ENCODE measurements at regions not wholly inside any gene's neighbourhood (a gene's known extent, or its start where the extent isn't known, plus 50 kb on each side); places are given as distances from the start of the nearest gene placed in this dataset. TPM values are rescaled to one million over a fixed set of nuclear protein-coding genes. Genes with fewer than 3 reads are reported as not detected.

DNA sequence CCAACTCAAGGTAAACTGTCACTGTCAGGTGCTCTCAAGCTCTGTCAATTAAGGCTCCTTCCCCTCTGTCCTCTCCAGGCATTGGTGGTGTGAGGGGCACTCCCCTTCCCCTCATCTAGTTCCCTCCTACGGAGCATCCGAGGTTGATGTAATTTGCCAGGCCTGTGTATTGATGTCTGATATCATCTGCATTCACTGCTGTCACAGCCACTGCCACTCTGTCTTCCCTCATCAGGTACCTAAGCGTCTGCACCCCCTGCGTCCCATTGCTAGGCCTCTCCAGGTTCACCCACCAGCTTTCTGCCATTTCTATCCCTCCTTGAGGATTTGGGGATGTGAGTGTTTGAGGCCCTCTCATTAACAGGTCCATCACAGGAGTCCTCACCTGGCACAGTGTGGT is 50.0 kb upstream of the SYT13 start:
- dilution Hi-C loops (cut with MboI; ENCODE audit: extremely low pct_ligation_motif_present, low sequenced_read_pairs) (no loop called here), intact Hi-C loops (cut with micrococcal nuclease) (no loop called here)
- CTCF ChIA-PET, result interaction anchor here (1.2 to 9.8 kb wide), 3 partner anchors 35 to 436 kb away, joined by 3 to 195 read pairs (median 62); no protein-coding TSS in a partner anchor
- no peaks in the 10 kb centered on the region for H3K9me1 ChIP-seq (replicated peaks; ENCODE audit: control insufficient read depth, extremely low read depth, insufficient read depth, low read length)
- no peaks in the 10 kb centered on the region for H4K20me1 ChIP-seq (replicated peaks; ENCODE audit: control insufficient read depth, extremely low read depth, insufficient read depth, low read length)
- no peak overlapping the region for H2AFZ ChIP-seq (ENCODE audit: low read depth, low read length)
- H3K4me1 ChIP-seq (ENCODE audit: control insufficient read depth, extremely low read depth, insufficient read depth, low read length), result peaks cover 10% of the 10 kb centered on the region
- POLR2A ChIA-PET, result no interaction called here
- FAIRE-seq, result no peak
- H3K27ac ChIP-seq (ENCODE audit: insufficient read depth, low read depth, low read length), result no peak overlapping the region
- no peaks in the 10 kb centered on the region for H3K79me2 ChIP-seq (ENCODE audit: control insufficient read depth, insufficient read depth, low read length)
- no peak overlapping the region for H3K9ac ChIP-seq (replicated peaks; ENCODE audit: extremely low read depth, insufficient read depth, low read length)
- BruUV-seq (replicated peaks), result no TSS peak
- no peaks in the 10 kb centered on the region for H3K9me3 ChIP-seq (replicated peaks; ENCODE audit: control insufficient read depth, insufficient read depth, low read length)
- H3K4me2 ChIP-seq (ENCODE audit: insufficient read depth, low read length), result no peak overlapping the region
- H3K4me3 ChIP-seq (replicated peaks in 1 of 3; ENCODE audit: insufficient read depth in 1 of 3, low read depth in 1 of 3, low read length in 3 of 3), result no peak overlapping the region
- H3K36me3 ChIP-seq (ENCODE audit: control insufficient read depth in 2 of 2, extremely low read depth in 1 of 2, insufficient read depth in 2 of 2, low read length in 2 of 2), result no peaks in the 10 kb centered on the region
- TF ChIP-seq MAX (IDR thresholded peaks at IDR 0.05; ENCODE audit: insufficient read depth, insufficient read length), result no peak
- TF ChIP-seq MYC (IDR thresholded peaks at IDR 0.05; ENCODE audit: low read depth, low read length), result no peak
- no peak for TF ChIP-seq GATA2 (IDR thresholded peaks at IDR 0.05; ENCODE audit: insufficient read depth, insufficient read length, low read depth, low read length)
- no peak for TF ChIP-seq FOS (IDR thresholded peaks at IDR 0.05; ENCODE audit: borderline replicate concordance, insufficient read depth, low read length)
- TF ChIP-seq EZH2 (IDR thresholded peaks at IDR 0.05; ENCODE audit: borderline replicate concordance, low read depth, low read length, severe bottlenecking), result no peak
- no peak for TF ChIP-seq JUN (IDR thresholded peaks at IDR 0.05; ENCODE audit: borderline replicate concordance, insufficient read depth, insufficient read length, low read depth)
- peaks cover 0 to 2% of the 10 kb centered on the region in 2 experiments for H3K27me3 ChIP-seq (ENCODE audit: control insufficient read depth in 2 of 2, insufficient read depth in 2 of 2, low read length in 2 of 2)
- no peak for DNase-seq (ENCODE audit: low read depth, low spot score)

Small RNAs in the stretch of these regions (small RNA-seq; reads per million reads assigned to genes)
- gene AC103855.4 (ENCODE audit: insufficient read depth, insufficient read length, low read depth, low replicate concordance), result not detected

All from endothelial cell of umbilical vein (primary cell).